Mesothelial cell of epicardium (in vitro differentiated cells): ENCODE measurements at regions not wholly inside any gene's neighbourhood (a gene's known extent, or its start where the extent isn't known, plus 50 kb on each side); places are given as distances from the start of the nearest gene placed in this dataset.
A peak's percentile ranks its signal among the peaks of the same experiment; 100 is the strongest.

Source experiments
- DNase-seq, 2 experiments: peaks; one replicate each; pipeline ENCODE4 v3.0.0; 2021; ENCODE audit warnings: low spot score in 2 of 2; ENCODE audit not compliant: unreplicated experiment in 2 of 2
- H3K27ac Mint-ChIP-seq: 2 replicates; pipeline ENCODE4 v1.8.0; 2021; ENCODE audit warnings: mixed read lengths
- H3K27me3 Mint-ChIP-seq: 2 replicates; pipeline ENCODE4 v1.8.0; 2021; ENCODE audit warnings: low read depth, mixed read lengths
- H3K36me3 Mint-ChIP-seq: 2 replicates; pipeline ENCODE4 v1.8.0; 2021; ENCODE audit warnings: mixed read lengths
- H3K4me1 Mint-ChIP-seq: 2 replicates; pipeline ENCODE4 v1.8.0; 2021; ENCODE audit warnings: mixed read lengths
- H3K4me3 Mint-ChIP-seq: 2 replicates; pipeline ENCODE4 v1.8.0; 2021; ENCODE audit warnings: mild to moderate bottlenecking, moderate library complexity, mixed read lengths
- H3K9me3 Mint-ChIP-seq: 2 replicates; pipeline ENCODE4 v1.8.0; 2021; ENCODE audit warnings: mixed read lengths
- TF ChIP-seq, protein P1 (sequence below): fragments of 200-600 bp; sonication (generic); IDR thresholded peaks from one replicate; pipeline ENCODE4 v1.5.0; 2021; ENCODE audit warnings: antibody characterized with exemption; ENCODE audit not compliant: unreplicated experiment

DNA sequence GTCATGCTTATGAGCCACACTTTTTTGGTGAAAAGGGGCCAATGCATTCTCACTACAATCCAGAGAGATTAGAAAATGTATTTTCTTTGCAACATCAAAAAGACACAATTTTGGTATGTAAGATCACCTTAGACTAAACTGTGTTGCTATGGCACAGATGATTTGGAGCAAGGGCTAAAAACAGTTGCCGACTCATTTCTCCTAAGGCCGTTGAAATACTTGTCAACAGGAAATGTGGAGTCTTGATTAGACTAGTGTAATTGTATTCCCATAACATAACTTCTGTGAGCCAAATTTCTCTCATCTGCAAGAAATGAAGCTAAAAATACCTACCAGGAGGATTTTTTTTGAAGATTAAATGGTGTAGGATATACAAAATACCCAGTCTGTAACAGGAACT lies 2547.7 kb downstream of the ARAP2 start:
- DNase-seq = no peak
- peaks cover 13% of the 10 kb centered on the region for H3K4me1 Mint-ChIP-seq

DNA sequence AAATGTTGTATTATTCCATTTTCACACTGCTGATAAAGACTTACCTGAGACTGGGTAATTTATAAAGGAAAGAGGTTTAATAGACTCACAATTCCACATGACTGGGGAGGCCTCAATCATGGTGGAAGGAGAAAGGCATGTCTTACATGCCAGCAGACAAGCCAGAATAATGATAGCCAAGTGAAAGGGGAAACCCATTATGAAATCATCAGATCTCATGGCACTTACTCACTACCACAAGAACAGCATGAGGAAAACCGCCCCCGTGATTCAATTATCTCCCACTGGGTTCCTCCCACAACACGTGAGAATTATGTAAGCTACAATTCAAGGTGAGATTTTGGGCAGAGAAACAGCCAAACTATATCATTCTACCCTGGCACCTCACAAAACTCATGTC lies 2535.1 kb downstream of the ARAP2 start:
- H3K4me1 Mint-ChIP-seq = no peaks in the 10 kb centered on the region
- peaks cover 16% of the 10 kb centered on the region for H3K36me3 Mint-ChIP-seq
- peaks cover 55% of the 10 kb centered on the region for H3K9me3 Mint-ChIP-seq
- H3K27me3 Mint-ChIP-seq = no peaks in the 10 kb centered on the region
- no peak overlapping the region for H3K27ac Mint-ChIP-seq
- H3K4me3 Mint-ChIP-seq = no peak overlapping the region
- DNase-seq = no peak
- TF ChIP-seq, protein P1, sequence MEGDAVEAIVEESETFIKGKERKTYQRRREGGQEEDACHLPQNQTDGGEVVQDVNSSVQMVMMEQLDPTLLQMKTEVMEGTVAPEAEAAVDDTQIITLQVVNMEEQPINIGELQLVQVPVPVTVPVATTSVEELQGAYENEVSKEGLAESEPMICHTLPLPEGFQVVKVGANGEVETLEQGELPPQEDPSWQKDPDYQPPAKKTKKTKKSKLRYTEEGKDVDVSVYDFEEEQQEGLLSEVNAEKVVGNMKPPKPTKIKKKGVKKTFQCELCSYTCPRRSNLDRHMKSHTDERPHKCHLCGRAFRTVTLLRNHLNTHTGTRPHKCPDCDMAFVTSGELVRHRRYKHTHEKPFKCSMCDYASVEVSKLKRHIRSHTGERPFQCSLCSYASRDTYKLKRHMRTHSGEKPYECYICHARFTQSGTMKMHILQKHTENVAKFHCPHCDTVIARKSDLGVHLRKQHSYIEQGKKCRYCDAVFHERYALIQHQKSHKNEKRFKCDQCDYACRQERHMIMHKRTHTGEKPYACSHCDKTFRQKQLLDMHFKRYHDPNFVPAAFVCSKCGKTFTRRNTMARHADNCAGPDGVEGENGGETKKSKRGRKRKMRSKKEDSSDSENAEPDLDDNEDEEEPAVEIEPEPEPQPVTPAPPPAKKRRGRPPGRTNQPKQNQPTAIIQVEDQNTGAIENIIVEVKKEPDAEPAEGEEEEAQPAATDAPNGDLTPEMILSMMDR = no peak

More for the DNA sequence above, 2547.7 kb downstream of the ARAP2 start:
- Mint-ChIP-seq H3K4me3 (no peak overlapping the region), H3K36me3 (peaks cover 6% of the 10 kb centered on the region), H3K27me3 (no peaks in the 10 kb centered on the region), H3K9me3 (peaks cover 32% of the 10 kb centered on the region), H3K27ac (peak overlapping the region; percentile 44)
- TF ChIP-seq, protein P1 = no peak

DNA sequence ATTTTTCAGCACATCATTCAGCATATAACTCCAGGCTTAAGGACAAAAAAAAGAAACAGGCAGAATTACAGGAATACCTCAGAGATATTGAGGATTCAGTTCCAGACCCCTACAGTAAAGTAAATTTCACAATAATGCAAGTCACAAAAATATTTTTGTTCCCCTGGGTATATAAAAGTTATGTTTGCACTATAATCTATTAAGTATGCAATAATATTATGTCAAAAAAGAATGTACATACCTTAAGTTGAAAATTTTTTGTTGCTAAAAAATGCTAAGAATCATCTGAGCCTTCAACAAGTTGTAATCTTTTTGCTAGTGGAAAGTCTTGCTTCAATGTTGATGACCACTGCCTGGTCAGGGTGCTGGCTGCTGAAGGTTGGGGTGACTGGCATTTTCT lies 2532.5 kb downstream of the ARAP2 start:
- no peaks in the 10 kb centered on the region for H3K27me3 Mint-ChIP-seq
- no peak overlapping the region for H3K27ac Mint-ChIP-seq
- DNase-seq = no peak
- no peaks in the 10 kb centered on the region for H3K4me1 Mint-ChIP-seq
- H3K4me3 Mint-ChIP-seq = no peak overlapping the region
- TF ChIP-seq, protein P1 = no peak
- peaks cover 10% of the 10 kb centered on the region for H3K36me3 Mint-ChIP-seq
- peaks cover 39% of the 10 kb centered on the region for H3K9me3 Mint-ChIP-seq

DNA sequence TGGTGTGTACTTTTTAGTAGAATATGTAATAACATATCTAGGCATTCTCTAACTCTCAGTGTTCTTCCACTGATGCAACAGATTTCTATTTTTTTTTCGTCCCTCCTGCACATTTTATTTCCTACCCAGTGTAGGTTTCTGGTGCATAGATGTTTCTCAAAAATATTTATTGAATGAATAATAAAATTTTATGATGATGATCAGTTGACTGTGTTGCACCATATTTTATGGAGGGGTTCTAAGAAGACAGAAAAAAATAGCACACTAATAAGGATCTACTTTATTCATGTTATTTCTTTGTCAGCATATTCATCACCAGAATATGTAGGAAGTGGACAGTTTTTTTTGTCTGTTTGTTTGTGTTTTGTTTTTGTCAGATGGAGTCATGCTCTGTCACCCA lies 2529.3 kb downstream of the ARAP2 start:
- TF ChIP-seq, protein P1 = no peak
- Mint-ChIP-seq H3K4me1 (no peaks in the 10 kb centered on the region), H3K27ac (no peak overlapping the region), H3K36me3 (peaks cover 10% of the 10 kb centered on the region), H3K27me3 (no peaks in the 10 kb centered on the region), H3K9me3 (peaks cover 29% of the 10 kb centered on the region), H3K4me3 (no peak overlapping the region)
- DNase-seq = no peak

DNA sequence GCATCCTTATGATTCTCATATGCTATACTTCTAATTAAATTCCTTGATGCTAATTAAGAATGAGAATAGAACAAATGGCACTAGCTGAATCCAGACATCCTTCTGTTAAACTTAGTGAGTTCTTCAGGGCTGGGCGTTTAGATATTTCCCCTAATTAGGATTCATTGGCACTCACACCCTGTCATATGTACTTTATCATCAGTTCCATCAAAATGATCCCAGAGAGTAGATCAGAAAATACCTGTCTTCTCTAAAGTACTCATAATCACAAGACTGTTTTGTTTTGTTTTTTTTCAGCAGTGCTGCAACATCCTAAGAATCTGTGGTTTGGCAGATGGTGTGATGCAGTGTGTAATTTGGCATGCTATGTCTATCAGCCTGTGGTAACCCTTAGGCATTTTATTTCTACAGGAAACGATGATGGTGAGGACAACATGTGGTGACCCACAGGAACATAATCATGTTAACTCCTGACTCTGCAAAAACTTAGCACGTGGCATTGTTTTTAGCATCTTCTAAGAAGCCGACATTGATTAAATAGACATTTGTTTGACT lies 2528.4 kb downstream of the ARAP2 start:
- Mint-ChIP-seq H3K36me3 (peaks cover 2% of the 10 kb centered on the region), H3K9me3 (peaks cover 21% of the 10 kb centered on the region), H3K4me3 (no peak overlapping the region), H3K27ac (no peak overlapping the region), H3K27me3 (no peaks in the 10 kb centered on the region), H3K4me1 (no peaks in the 10 kb centered on the region)
- no peak for DNase-seq
- TF ChIP-seq, protein P1 = no peak

DNA sequence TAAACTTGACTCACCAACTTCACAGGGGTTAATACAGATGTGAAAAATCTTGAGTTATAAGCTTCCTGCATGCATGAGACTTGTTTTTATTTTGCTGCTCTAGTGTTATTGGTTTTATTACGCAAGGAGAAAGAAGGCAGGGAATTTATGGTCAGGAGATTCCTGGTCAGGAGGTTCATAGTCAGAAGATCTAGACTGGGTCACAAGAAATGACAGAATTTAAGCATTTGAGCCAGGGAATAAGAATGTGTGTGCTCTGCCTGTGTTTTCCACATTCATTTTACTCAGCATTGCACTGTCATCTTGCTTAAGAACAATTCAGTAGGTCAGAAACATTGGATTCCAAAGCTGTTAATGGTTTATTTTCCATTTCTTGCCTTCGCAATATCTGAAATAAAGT lies 2522.1 kb downstream of the ARAP2 start:
- Mint-ChIP-seq H3K4me3 (no peak overlapping the region), H3K9me3 (peaks cover 6% of the 10 kb centered on the region), H3K27me3 (no peaks in the 10 kb centered on the region), H3K4me1 (peaks cover 9% of the 10 kb centered on the region), H3K27ac (no peak overlapping the region), H3K36me3 (no peaks in the 10 kb centered on the region)
- TF ChIP-seq, protein P1 = no peak
- no peak for DNase-seq
